ENCODE measurements at regions not wholly inside any gene's neighbourhood (a gene's known extent, or its start where the extent isn't known, plus 50 kb on each side); places are given as distances from the start of the nearest gene placed in this dataset.
"Not testable (repeated sequence)": the region's sequence is repeated elsewhere in the genome, so short reads cannot be mapped to it uniquely, and the experiment has no call there.

DNA sequence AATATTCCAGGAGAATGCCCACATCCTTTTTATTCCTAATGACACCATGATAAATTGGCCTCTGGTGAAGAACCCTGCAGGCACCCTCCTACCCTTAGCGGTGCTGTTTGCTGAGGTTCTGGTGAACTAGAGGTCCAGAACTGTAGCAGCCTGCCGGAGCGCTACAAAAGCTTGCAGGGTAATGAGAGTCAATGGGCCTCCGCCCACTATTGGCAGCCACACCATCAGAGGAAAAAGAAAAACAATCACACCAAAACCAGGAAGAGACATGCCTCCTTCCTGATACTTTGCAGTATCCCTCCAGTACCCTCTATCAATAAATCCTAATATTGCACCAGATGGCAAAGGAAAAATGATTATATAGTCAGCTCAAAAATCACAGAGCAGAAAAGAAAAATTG is 142.9 kb downstream of the SPTSSA start:
- no peak for DNase-seq
- intact Hi-C loops (cut with DNase I), result no loop called here

DNA sequence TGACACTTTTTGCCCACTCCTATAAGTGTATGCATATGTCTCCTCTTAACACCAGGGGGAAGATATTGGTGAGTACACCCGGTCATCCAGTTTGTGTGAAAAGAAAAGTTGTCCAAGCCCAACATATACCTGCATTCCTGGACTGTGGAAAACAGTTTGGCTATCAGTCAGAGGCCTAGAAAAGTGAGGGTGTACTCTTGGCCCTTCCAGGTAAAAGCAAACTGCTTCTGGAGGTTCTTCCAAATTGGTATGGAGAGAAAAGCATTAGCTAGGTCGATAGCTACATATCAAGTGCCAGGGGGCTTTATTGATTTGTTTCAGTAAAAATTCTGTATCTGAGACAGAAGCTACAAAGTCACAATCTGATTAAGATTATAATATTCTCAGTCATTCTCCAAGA is 144.0 kb downstream of the SPTSSA start:
- no peak for DNase-seq
- intact Hi-C loops (cut with DNase I), result no loop called here

DNA sequence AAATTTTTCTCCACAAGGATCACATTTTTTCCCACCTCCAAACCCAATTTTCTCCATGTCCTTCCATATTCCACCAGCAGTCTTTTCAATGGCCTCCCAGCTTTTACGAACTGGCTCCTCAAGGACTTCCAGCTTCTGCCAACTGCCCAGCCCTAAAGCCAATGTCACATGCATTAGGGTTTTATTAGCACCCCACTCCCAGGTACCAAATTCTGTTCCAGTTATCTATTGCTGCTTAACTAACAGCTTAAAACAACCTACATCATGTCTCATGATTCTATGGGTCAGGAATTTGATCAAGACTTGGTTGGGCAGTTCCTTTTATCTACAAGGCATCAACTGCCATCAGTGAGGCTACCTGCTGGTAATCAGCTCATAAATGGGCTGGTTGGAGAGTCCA is 151.3 kb downstream of the SPTSSA start:
- DNase-seq, result no peak
- intact Hi-C loops (cut with DNase I), result no loop called here

DNA sequence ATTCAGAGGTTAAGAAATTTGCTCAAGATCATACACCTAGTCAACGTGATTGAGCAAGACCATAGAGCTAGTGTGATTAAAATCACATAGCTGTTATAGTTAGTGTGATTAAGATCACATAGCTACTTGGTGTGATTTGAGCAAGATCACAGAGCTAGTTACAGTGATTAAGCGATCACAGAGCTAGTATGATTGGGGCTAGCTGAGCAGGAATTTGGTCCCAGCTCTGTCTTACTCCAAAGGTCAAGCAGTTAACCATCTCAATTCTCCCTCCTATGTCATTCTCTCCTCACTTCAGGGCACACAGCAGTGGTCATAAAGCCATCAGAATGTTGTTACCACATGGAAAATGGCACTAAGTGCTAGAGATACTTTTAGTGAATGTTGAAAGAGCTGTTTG is 158.2 kb downstream of the SPTSSA start:
- intact Hi-C loops (cut with DNase I), result no loop called here
- no peak for DNase-seq

DNA sequence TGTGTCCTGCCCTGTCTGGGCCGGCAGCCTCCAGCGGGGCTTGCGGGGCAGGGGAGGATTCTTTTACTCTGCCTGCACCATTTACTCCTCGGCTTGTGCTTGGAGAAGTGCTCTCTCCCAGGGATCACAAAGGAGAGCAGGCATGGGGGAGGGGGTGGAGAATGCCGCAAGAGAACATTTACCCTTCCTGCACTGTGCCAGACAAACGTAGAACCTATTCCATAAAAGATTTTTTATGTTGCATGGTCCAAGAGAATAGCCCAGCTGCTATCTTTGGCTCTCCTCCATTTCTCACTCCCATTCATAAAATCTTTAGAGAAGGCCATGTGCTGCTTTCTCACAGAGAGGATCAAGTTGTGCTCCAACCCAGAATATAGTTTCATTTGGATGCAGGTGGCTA is 159.4 kb downstream of the SPTSSA start:
- DNase-seq, result peak in 5 of 42 donors; percentile 8 to 23 (median 17)
- intact Hi-C loops (cut with DNase I), result no loop called here

DNA sequence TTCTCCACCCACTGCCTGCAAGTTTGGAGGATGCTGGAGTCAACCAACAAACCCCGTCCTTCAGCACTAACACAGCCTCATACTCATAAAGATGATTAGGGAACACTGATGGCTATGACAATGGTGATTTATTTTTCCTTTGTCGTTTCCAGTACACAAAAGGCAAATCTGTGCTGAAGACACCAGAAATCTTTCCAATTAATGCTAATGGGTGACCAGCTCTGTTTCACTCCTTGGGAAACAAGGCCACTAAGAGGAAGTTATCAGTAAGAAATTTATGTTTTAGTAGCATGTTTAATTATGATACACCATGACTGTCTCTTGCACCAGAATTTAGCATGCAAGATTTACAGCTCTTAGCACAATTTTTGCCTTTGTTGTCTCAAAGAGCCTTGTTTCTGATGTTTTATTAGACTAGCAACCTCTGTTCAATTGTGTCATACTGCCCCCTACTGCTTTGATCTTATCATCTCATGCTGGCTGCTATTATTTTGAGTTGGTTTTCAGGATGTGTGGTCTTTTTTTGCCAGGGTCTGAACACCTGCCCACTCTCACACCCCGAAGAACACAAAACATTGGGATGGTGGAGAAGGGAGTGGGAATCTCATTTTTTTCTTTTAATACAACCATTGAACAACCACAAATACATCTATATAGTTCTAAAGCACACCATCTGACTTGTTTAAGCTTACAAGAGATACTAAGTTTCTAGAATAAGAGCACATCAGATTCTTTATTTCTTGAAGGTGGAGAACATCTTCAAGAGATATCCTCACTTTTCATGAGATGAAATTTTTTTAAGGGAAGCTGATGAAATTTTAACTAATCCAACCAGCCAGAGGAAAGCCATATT is 160.9 kb downstream of the SPTSSA start:
- DNase-seq, result peak in 20 of 42 donors; percentile 4 to 76 (median 30)
- intact Hi-C loops (cut with DNase I), result no loop called here

DNA sequence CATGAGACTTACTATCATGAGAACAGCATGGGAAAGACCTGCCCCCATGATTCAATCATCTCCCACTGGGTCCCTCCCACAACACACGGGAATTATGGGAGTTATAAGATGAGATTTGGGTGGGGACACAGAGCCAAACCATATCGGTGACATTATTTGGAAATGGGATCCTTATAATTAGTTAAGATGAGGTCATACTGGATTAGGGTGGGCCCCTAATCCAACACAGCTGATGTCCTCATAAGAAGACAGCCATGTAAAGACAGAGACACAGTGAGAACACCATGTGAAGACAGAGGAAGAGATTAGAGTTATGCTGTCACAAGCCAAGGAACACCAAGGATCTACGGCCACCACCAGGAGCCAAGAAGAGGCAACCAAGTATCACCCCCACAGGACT is 161.7 kb downstream of the SPTSSA start:
- intact Hi-C loops (cut with DNase I), result no loop called here

DNA sequence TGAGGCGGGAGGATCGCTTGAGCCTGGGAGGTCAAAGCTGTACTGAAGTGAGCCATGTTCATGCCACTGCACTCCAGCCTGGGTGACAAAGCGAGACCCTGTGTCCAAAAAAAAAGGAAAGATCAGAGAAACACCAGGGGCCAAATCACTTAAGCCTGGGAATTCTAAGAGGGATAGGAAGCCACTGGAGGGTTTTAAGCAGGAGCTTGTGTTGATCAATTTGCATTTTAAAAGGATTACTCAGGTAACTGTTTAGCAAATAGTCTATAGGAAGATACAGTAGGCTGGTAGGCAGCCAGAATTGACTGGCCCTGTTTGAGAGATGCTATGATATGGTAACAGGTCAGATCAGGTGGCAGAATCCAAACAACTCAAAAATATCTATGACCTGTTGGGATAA is 162.7 kb downstream of the SPTSSA start:
- intact Hi-C loops (cut with DNase I), result no loop called here

More for the DNA sequence above, 161.7 kb downstream of the SPTSSA start:
- no peak for DNase-seq

DNA sequence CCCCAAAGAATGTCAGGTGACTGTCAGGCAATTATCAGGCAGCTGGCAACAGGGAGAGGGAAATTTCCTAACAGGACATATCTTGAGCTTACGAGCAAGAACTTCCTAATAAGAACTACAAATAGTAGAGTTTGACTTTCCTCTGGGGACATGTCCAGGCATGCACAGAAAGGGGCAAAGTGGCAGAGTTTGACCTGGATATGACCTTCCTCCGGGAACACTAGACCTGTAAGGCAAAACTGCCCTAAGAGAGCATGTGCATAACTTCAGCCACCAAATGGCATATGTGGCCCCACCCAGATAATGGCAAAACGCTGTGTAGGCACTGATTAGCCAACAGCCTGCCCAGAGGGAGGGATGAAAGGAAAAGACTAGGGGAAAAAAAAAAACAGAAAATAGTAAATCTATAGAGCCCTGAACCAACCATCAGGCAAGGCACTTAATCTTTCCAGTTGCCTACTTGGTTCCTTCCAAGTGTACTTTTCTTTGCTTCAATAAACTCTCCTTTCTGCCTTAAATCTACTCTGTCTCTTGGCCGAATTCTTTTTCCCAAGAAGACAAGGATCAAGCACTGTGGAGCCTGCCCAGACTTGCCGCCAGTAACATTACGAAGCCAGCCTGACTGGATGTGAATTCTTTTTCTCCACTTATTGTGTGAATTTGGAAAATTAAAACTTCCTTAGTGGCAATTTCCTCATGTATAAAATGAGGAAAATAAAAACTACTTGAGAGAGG is 164.1 kb downstream of the SPTSSA start:
- intact Hi-C loops (cut with DNase I), result no loop called here
- no peak for DNase-seq

More for the DNA sequence above, 162.7 kb downstream of the SPTSSA start:
- no peak for DNase-seq

DNA sequence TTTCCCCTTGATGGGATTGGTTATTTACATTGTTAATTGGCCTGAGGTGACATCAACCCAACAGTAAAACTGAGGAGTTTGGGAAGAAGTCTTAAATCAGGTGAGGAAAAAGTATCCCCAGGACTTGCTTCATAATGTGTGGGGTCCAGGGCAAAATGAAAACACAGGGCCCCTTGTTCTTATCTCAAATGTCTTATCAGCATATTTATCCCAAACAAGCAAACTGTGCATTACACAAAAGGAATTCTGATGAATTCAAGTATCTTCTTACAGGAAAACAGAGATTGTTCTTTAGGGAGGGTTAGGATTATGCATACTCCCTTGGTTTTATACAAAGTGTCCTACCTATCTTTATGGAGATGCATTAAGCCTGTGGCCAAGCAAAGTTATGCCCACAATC is 178.4 kb downstream of the SPTSSA start:
- no peak for DNase-seq
- intact Hi-C loops (cut with DNase I), result no loop called here

DNA sequence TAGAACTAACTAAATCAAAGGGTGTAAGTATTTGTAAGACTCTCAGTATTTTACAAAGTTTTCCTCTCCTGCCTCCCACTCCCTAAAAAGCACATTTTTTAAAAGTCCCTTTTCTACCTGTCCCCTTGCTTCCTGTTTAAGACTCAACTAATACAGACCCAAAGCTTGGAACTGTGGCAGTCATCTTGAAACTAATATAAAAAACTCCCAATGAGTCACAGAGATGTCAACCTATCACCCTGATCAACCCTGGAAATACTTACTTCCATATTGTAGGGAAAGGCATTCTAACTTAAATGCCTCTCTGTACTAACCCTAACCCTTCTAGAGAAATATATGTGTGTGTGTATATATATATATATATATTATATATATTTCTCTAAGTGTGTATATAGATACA is 184.8 kb downstream of the SPTSSA start:
- intact Hi-C loops (cut with DNase I), result no loop called here

DNA sequence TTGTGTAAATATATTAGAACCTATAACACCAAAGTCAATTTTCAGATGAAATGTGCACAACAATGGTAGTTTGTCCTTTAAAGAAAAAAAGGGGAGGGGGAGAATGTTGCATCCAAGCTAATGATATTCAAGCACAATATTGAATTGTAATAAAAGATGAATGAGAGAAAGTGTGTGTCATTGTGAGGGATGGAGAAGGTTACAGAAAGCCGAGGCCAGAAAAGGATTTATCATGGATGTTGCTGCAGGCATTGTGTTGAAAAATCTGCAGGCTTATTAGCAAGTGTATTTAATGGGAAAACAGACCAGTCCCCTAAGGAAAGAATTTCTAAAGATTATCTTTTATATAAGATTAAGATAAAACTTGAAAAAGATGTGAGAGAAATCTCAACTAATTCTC is 186.5 kb downstream of the SPTSSA start:
- intact Hi-C loops (cut with DNase I), result no loop called here
- no peak for DNase-seq

More for the DNA sequence above, 184.8 kb downstream of the SPTSSA start:
- no peak for DNase-seq

DNA sequence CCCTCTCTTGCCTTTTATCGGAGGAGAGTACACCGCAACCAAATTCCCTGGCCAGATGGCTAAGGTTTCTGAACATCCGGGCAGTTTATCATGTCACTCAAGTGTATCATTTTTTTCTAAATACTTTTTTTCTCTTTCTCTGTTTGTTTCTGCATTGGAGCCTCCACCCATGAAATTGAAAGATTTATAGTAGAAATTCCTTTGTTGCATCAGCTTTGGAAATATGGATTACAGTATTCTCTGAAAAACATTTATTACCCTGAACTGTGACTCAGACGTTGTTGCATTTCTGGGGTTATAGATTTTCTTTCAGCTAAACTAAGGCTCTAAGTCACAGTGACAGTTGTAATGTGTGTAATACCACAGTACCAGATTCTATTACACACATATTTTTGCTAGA is 187.0 kb downstream of the SPTSSA start:
- DNase-seq, result no peak
- intact Hi-C loops (cut with DNase I), result no loop called here

DNA sequence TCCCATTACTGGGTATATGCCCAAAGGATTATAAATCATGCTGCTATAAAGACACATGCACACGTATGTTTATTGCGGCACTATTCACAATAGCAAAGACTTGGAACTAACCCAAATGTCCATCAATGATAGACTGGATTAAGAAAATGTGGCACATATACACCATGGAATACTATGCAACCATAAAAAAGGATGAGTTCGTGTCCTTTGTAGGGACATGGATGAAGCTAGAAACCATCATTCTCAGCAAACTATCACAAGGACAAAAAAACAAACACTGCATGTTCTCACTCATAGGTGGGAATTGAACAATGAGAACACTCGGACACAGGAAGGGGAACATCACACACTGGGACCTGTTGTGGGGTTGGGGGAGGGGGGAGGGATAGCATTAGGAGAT is 188.3 kb downstream of the SPTSSA start:
- intact Hi-C loops (cut with DNase I); DNase-seq: not testable (repeated sequence)

DNA sequence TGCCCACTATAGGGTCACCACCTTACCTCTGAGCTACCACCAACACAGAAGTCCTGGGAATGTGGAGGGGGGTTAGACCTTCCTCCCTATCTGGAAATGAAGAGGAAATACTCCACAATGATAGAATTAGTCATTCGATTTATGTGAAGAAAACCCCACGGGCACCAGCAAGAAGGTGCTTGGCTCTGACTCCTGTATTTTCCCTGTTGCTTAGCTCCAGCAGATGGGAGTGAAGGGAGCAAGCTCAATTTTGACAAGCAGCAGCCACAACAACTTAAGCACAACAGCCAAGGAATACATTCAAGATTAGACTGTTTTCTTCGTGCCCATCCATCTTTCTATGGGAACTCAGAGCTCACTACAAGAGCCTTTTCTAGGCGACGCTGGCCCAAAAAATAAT is 191.7 kb downstream of the SPTSSA start:
- no peak for DNase-seq
- intact Hi-C loops (cut with DNase I), result no loop called here

DNA sequence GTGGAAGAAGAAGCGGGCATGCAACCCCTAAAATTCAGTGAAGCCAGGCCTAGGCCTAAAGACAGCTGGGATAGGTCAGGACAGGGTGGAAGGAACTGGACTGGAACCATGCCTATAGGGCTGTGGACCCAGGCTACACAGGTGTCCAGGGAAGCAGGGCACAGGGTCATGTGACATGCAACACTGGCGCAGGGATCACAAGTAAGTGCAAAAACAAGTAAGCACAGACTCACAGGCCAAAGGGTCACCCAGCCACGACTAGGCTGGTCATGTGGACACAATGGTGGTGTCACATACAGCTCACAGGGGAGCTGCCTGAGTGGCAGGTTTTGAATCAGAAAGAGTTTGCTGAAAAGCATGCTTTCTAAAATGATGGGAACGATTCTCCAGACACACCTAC is 195.7 kb downstream of the SPTSSA start:
- intact Hi-C loops (cut with DNase I), result no loop called here
- DNase-seq, result no peak

DNA sequence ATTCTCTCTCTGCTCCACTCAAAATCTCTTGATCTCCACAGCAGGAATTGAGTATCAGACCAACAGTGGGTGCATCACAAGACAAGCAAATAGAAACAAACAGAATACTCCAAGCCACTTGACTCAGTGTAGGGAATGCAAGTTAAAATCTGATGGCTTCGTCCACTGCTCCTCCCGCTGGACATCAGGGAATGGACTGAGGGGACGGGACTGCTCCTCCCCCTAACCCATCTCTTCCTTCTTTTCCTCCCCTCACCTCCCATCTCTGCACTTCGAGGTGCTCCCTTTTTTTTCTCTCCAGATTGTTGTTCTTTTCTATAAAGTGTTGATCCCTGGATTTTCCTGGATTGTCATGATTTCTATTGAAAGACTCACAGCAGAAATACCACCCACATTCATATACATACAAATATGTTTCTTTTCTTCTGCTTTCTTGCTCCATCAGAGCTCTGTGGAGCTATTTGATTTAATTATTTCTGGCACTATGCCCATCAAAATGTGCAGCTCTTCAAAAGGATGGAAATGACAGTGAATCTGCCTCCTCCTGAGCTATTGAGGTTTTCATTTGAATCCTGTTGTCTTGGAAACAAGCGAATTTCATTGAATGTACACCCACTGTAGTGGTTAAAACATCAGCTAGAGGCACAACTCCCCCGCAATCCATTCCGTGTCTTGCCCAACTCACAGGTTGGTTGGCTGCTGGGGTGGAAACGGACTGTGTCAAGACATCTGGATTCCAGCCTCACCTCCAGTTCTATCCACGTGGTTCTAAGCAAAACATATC is 199.7 kb downstream of the SPTSSA start:
- intact Hi-C loops (cut with DNase I), result no loop called here
- DNase-seq, result peak in 39 of 42 donors; percentile 14 to 86 (median 60)

DNA sequence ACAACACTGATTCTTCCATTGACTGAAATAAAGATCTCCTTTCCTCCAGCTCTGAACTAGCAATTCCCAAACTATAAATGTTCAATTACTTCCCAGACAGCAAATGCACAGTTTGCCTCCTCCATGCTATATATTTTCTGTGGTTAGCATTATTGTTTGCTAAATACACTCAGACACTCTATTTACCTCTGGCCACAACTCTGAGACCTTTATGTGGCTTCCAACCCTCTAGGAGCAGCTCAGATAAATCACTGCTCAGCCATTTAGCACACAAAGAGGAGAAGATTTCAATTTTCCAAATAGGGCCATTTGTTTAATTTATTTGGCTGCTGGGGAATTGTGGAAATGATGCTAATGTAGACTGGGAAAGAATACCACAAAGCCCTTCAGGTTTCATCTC is 202.0 kb downstream of the SPTSSA start:
- intact Hi-C loops (cut with DNase I), result no loop called here
- no peak for DNase-seq

DNA sequence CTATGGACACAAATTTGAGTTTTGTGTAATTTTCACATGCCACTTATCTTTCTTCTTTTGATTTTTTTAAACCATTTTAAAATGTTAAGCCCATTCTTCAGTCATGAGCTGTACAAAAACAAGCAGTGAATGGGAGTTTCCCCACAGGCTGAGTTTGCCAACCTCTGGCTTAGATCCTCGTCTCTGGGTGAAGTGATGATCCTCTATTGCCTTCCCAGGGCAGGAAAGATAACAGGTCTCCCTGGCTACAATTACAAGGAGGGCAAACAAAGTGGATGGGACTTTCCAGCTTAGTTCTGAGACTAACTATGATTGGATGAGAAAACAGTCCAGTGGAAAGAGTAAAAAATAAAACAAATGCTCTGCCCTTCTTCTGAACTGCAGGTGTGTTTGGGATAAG is 203.7 kb downstream of the SPTSSA start:
- intact Hi-C loops (cut with DNase I), result no loop called here

DNA sequence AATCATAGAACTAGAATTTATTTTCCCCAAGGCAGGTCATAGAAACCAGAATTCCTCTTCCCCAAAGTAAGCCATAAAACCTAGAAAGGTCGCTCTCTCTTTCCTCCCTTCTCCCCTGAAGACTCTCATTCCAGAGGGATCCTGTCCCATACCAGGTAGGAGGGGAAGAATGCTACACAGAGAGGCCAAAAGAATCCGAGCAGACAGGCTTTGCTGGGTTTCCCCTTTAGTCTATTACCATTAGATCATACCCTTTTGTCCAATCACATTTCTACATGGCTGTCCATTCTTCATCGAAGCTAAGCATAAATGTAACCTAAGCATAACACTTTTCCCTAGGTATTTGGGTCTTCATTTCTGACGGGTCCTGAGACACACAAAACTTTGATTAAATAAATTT is 204.5 kb downstream of the SPTSSA start:
- intact Hi-C loops (cut with DNase I), result no loop called here
- no peak for DNase-seq

More for the DNA sequence above, 203.7 kb downstream of the SPTSSA start:
- no peak for DNase-seq

Data from head of caudate nucleus (tissue), 42 donors.